IMR-90 (cell line): ENCODE measurements at regions not wholly inside any gene's neighbourhood (a gene's known extent, or its start where the extent isn't known, plus 50 kb on each side); places are given as distances from the start of the nearest gene placed in this dataset.

Experiments used
- ATAC-seq: fragments of 200-7000 bp; cut with Tn5 transposase; 2 replicates; pipeline ENCODE4 v1.9.1; 2020; ENCODE audit warnings: low read depth, mild to moderate bottlenecking, moderate library complexity
- BruUV-seq: library from RNA; stranded (reverse); fragments of 400-500 nt; replicated peaks from 2 replicates; lab custom pipeline; 2021; lab: Mats Ljungman, UMichigan
- CTCF ChIA-PET: fragments of 300-600 bp; formaldehyde crosslinking; extraction: SDS; loops from one replicate; lab custom pipeline; 2021; ENCODE audit warnings: antibody characterized with exemption; lab: Yijun Ruan, JAX
- POLR2A ChIA-PET: fragments of 300-600 bp; sonication (Branson Sonifier 250); formaldehyde crosslinking; loops from one replicate; lab custom pipeline; 2022; ENCODE audit warnings: antibody characterized with exemption; ENCODE audit not compliant: unreplicated experiment; lab: Charles Lee
- DNase-seq: peaks from one replicate; pipeline ENCODE4 v3.0.0; 2013
- H2AFZ ChIP-seq: replicated peaks from 2 replicates; pipeline ENCODE3; 2013; ENCODE audit warnings: low read length, mild to moderate bottlenecking; ENCODE audit not compliant: poor library complexity
- H2AK5ac ChIP-seq: 2 replicates; pipeline ENCODE4 v1.6.1; 2013; ENCODE audit warnings: low read depth, low read length, inconsistent platforms
- H2AK9ac ChIP-seq: replicated peaks from 2 replicates; pipeline ENCODE3; 2013; ENCODE audit warnings: mild to moderate bottlenecking, low read depth, low read length, moderate library complexity; ENCODE audit not compliant: poor library complexity
- H2BK120ac ChIP-seq: 2 replicates; pipeline ENCODE4 v1.6.1; 2013; ENCODE audit warnings: low read depth, low read length, inconsistent platforms
- H2BK15ac ChIP-seq: 3 replicates; pipeline ENCODE4 v1.6.1; 2013; ENCODE audit warnings: low read depth, low read length, inconsistent platforms
- H2BK20ac ChIP-seq: 2 replicates; pipeline ENCODE4 v1.6.1; 2013; ENCODE audit warnings: low read depth, mild to moderate bottlenecking, inconsistent platforms, low read length, moderate library complexity
- H2BK5ac ChIP-seq: 2 replicates; pipeline ENCODE4 v1.6.1; 2013; ENCODE audit warnings: mild to moderate bottlenecking, low read depth, low read length, inconsistent platforms; ENCODE audit not compliant: poor library complexity, severe bottlenecking
- H3K14ac ChIP-seq: replicated peaks from 2 replicates; pipeline ENCODE4 v1.6.1; 2013; ENCODE audit warnings: low read depth, low read length, inconsistent platforms
- H3K18ac ChIP-seq: 2 replicates; pipeline ENCODE4 v1.6.1; 2013; ENCODE audit warnings: low read depth, low read length, control low read depth
- H3K23ac ChIP-seq: 2 replicates; pipeline ENCODE4 v1.6.1; 2013; ENCODE audit warnings: low read depth, low read length, inconsistent platforms
- H3K27ac ChIP-seq: 2 replicates; pipeline ENCODE4 v1.5.1; 2013; ENCODE audit warnings: mild to moderate bottlenecking, control low read depth, low read length; ENCODE audit not compliant: insufficient read depth
- H3K27me3 ChIP-seq: 2 replicates; pipeline ENCODE4 v1.6.1; 2013; ENCODE audit warnings: low read length; ENCODE audit not compliant: control insufficient read depth, insufficient read depth
- H3K36me3 ChIP-seq: 2 replicates; pipeline ENCODE4 v1.6.1; 2013; ENCODE audit warnings: low read length, mixed read lengths; ENCODE audit not compliant: control insufficient read depth, insufficient read depth
- H3K4ac ChIP-seq: 2 replicates; pipeline ENCODE4 v1.6.1; 2013; ENCODE audit warnings: low read depth, low read length, inconsistent platforms
- H3K4me1 ChIP-seq: 2 replicates; pipeline ENCODE4 v1.6.1; 2013; ENCODE audit warnings: low read length, mixed read lengths; ENCODE audit not compliant: control insufficient read depth, insufficient read depth
- H3K4me2 ChIP-seq: 2 replicates; pipeline ENCODE4 v1.6.1; 2013; ENCODE audit warnings: low read depth, mild to moderate bottlenecking, control low read depth, low read length, moderate library complexity
- H3K4me3 ChIP-seq: 2 replicates; pipeline ENCODE4 v1.5.1; 2013; ENCODE audit warnings: low read depth, mild to moderate bottlenecking, control low read depth, low read length, moderate library complexity; ENCODE audit not compliant: insufficient read depth
- H3K56ac ChIP-seq: 2 replicates; pipeline ENCODE4 v1.6.1; 2013; ENCODE audit warnings: low read length, inconsistent platforms; ENCODE audit not compliant: insufficient read depth; ENCODE audit errors: extremely low read depth
- H3K79me1 ChIP-seq, 2 experiments: 2 replicates each; pipeline ENCODE4 v1.6.1; 2013; ENCODE audit warnings: low read length in 2 of 2, inconsistent platforms in 1 of 2, low read depth in 1 of 2
- H3K9ac ChIP-seq: 2 replicates; pipeline ENCODE4 v1.6.1; 2013; ENCODE audit warnings: low read depth, low read length, control low read depth
- H3K9me1 ChIP-seq: 2 replicates; pipeline ENCODE4 v1.6.1; 2013; ENCODE audit warnings: low read length, inconsistent platforms; ENCODE audit not compliant: insufficient read depth
- H3K9me3 ChIP-seq: 2 replicates; pipeline ENCODE4 v1.6.1; 2013; ENCODE audit warnings: low read length; ENCODE audit not compliant: control insufficient read depth, insufficient read depth
- H4K20me1 ChIP-seq: 2 replicates; pipeline ENCODE4 v1.6.1; 2013; ENCODE audit warnings: low read length, inconsistent platforms; ENCODE audit not compliant: insufficient read depth
- H4K5ac ChIP-seq: 2 replicates; pipeline ENCODE4 v1.6.1; 2013; ENCODE audit warnings: mild to moderate bottlenecking, low read depth, low read length, control low read depth
- H4K8ac ChIP-seq, 2 experiments: 2 replicates each; pipeline ENCODE4 v1.6.1; 2013; ENCODE audit warnings: low read depth in 2 of 2, low read length in 2 of 2, control low read depth in 1 of 2, inconsistent platforms in 1 of 2
- H4K91ac ChIP-seq: 2 replicates; pipeline ENCODE4 v1.6.1; 2013; ENCODE audit warnings: low read depth, low read length, inconsistent platforms; ENCODE audit not compliant: insufficient read depth
- BHLHE40 ChIP-seq: fragments of 150-350 bp; IDR thresholded peaks from 2 replicates; pipeline ENCODE4 v1.6.1; 2016; ENCODE audit warnings: mild to moderate bottlenecking, low read depth, low read length
- CEBPB ChIP-seq: IDR thresholded peaks from 2 replicates; pipeline ENCODE4 v1.6.1; 2012; ENCODE audit warnings: low read depth, low read length, improper control_type of control experiment
- FOS ChIP-seq: fragments of 150-350 bp; IDR thresholded peaks from 2 replicates; pipeline ENCODE4 v1.6.1; 2016; ENCODE audit warnings: low read depth, low read length
- MAFK ChIP-seq: IDR thresholded peaks from 2 replicates; pipeline ENCODE4 v1.6.1; 2012; ENCODE audit warnings: low read depth, low read length, improper control_type of control experiment
- NFE2L2 ChIP-seq: fragments of 150-350 bp; IDR thresholded peaks from 2 replicates; pipeline ENCODE4 v1.6.1; 2016; ENCODE audit warnings: low read depth, mild to moderate bottlenecking, low read length
- RCOR1 ChIP-seq: IDR thresholded peaks from 2 replicates; pipeline ENCODE4 v1.6.1; 2012; ENCODE audit warnings: mild to moderate bottlenecking, low read length, improper control_type of control experiment; ENCODE audit not compliant: insufficient replicate concordance
- RFX5 ChIP-seq: IDR thresholded peaks from 2 replicates; pipeline ENCODE4 v1.8.0; 2012; ENCODE audit warnings: low read depth, mild to moderate bottlenecking, low read length, moderate library complexity
- SMC3 ChIP-seq: fragments of 150-350 bp; IDR thresholded peaks from 2 replicates; pipeline ENCODE4 v1.6.1; 2016; ENCODE audit warnings: low read depth, mild to moderate bottlenecking, antibody characterized with exemption, low read length, moderate library complexity
- whole genome bisulfite sequencing, 2 experiments: methylation state at CpG; one replicate each; pipeline versions ENCODE4 v1.1.5 to v1.1.7; 2013; ENCODE audit warnings: missing lambda C conversion rate in 2 of 2; ENCODE audit not compliant: insufficient read length in 1 of 2; ENCODE audit errors: extremely low coverage in 2 of 2; 5-methylcytosine and 5-hydroxymethylcytosine counted together
- dilution Hi-C: fragments of 300-500 bp; cut with HindIII; formaldehyde crosslinking; loops from one replicate; pipeline ENCODE4 v1.14.3; 2018; ENCODE audit warnings: low sequenced_read_pairs; ENCODE audit not compliant: unreplicated experiment
- in situ Hi-C: fragments of 300-500 bp; cut with MboI; formaldehyde crosslinking; loops from 3 replicates; pipeline ENCODE4 v1.14.3; 2019; ENCODE audit warnings: low sequenced_read_pairs, inconsistent platforms, mixed read lengths
- intact Hi-C: fragments of 100-400 bp; cut with micrococcal nuclease; formaldehyde crosslinking; loops from 2 replicates; pipeline ENCODE4 v1.10.0; 2022

- H3K27me3 ChIP-seq: no peaks in the 10 kb centered on the region
- 43% methylated on average over 1 of the region's 9 CpGs; no CpG with 5 or more reads in 1 of the 2 experiments for WGBS, 2 experiments
- no peak overlapping the region for H3K4ac ChIP-seq
- H3K9me1 ChIP-seq: no peaks in the 10 kb centered on the region
- no peaks in the 10 kb centered on the region for H4K20me1 ChIP-seq
- no peak overlapping the region for H3K56ac ChIP-seq
- ChIA-PET POLR2A (no interaction called here), CTCF (no interaction called here)
- H2BK20ac ChIP-seq: peak overlapping the region; percentile 31; the same call in 1 of the 2 replicates
- in situ Hi-C loops: no loop called here
- H2BK5ac ChIP-seq: no peak overlapping the region
- H2BK15ac ChIP-seq: no peak overlapping the region
- H2BK120ac ChIP-seq: no peak overlapping the region
- H3K79me1 ChIP-seq: no peaks in the 10 kb centered on the region
- no peaks in the 10 kb centered on the region; the same call in 1 of the 2 replicates for H3K4me1 ChIP-seq
- no peak overlapping the region for H4K8ac ChIP-seq
- H3K9me3 ChIP-seq: no peaks in the 10 kb centered on the region
- peak overlapping the region; percentile 40; the same call in 1 of the 2 replicates for H3K4me2 ChIP-seq
- no peak overlapping the region for H3K14ac ChIP-seq
- no peak overlapping the region for H4K91ac ChIP-seq
- H3K23ac ChIP-seq: no peak overlapping the region
- no peak overlapping the region; the same call in 1 of the 2 replicates for H3K18ac ChIP-seq
- no peak overlapping the region for H2AK9ac ChIP-seq
- no peak overlapping the region for H2AK5ac ChIP-seq
- peak; percentile 68; the same call in 1 of the 2 replicates for ATAC-seq
- intact Hi-C loops: no loop called here
- TF ChIP-seq CEBPB: 0 out of 2 replicates have a peak, but pooled peaks have one; percentile 6
- TF ChIP-seq SMC3: no peak
- no peak for TF ChIP-seq BHLHE40
- no peak for TF ChIP-seq RCOR1
- TF ChIP-seq RFX5: no peak
- peak; percentile 40; the same call in 1 of the 2 replicates for TF ChIP-seq MAFK
- no peak for TF ChIP-seq FOS
- TF ChIP-seq NFE2L2: no peak
- H3K27ac ChIP-seq: no peak overlapping the region
- no peak overlapping the region for H2AFZ ChIP-seq
- dilution Hi-C loops: no loop called here
- H3K4me3 ChIP-seq: no peak overlapping the region
- no peaks in the 10 kb centered on the region for H3K36me3 ChIP-seq
- DNase-seq: peak; percentile 52
- H4K5ac ChIP-seq: no peak overlapping the region
- BruUV-seq: no TSS peak
- H3K9ac ChIP-seq: no peak overlapping the region
These were observed 98.1 kb downstream of the GPR37 start for GRCh38 chr7:124667312-124668153.
